ENCODE measurements at regions not wholly inside any gene's neighbourhood (a gene's known extent, or its start where the extent isn't known, plus 50 kb on each side); places are given as distances from the start of the nearest gene placed in this dataset.

DNA sequence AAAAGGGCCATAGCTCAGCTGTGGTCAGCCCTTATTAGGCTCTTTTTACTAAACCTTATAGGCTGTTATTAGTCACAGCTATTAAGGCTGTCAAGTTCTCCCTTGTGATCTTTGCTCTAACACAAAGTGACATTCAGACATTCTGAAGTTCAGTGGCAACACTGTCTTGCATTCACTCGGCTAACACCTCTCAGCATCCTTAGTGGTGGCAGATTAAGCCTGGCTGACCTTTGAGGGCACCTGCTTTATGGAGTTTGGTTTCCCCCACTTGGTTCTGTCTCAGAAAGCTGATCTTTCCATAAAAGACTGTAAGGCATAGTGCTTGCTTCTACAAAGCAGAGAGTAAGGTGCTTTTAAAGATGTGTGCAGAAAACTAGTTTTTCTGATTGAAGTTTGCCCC is 677.4 kb upstream of the TMEM132C start:
- dilution Hi-C loops (cut with MboI; ENCODE audit: extremely low pct_ligation_motif_present, low sequenced_read_pairs): no loop called here
- no peak for TF ChIP-seq EZH2 (IDR thresholded peaks at IDR 0.05; ENCODE audit: borderline replicate concordance, low read depth, low read length, severe bottlenecking)
- TF ChIP-seq FOS (IDR thresholded peaks at IDR 0.05; ENCODE audit: borderline replicate concordance, insufficient read depth, low read length): no peak
- TF ChIP-seq MYC (IDR thresholded peaks at IDR 0.05; ENCODE audit: low read depth, low read length): no peak
- TF ChIP-seq, protein P1, sequence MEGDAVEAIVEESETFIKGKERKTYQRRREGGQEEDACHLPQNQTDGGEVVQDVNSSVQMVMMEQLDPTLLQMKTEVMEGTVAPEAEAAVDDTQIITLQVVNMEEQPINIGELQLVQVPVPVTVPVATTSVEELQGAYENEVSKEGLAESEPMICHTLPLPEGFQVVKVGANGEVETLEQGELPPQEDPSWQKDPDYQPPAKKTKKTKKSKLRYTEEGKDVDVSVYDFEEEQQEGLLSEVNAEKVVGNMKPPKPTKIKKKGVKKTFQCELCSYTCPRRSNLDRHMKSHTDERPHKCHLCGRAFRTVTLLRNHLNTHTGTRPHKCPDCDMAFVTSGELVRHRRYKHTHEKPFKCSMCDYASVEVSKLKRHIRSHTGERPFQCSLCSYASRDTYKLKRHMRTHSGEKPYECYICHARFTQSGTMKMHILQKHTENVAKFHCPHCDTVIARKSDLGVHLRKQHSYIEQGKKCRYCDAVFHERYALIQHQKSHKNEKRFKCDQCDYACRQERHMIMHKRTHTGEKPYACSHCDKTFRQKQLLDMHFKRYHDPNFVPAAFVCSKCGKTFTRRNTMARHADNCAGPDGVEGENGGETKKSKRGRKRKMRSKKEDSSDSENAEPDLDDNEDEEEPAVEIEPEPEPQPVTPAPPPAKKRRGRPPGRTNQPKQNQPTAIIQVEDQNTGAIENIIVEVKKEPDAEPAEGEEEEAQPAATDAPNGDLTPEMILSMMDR (IDR thresholded peaks at IDR 0.05; ENCODE audit: extremely low read depth in 1 of 2, insufficient read depth in 1 of 2, low read depth in 1 of 2, low read length in 2 of 2): no peak
- TF ChIP-seq POLR2A (IDR thresholded peaks at IDR 0.05; ENCODE audit: low read depth, low read length): no peak
- no peak for TF ChIP-seq POLR2AphosphoS5 (IDR thresholded peaks at IDR 0.05; ENCODE audit: insufficient read depth, low read depth, low read length)
- TF ChIP-seq GATA2 (IDR thresholded peaks at IDR 0.05; ENCODE audit: insufficient read depth, insufficient read length, low read depth, low read length): no peak
- TF ChIP-seq, protein P2, sequence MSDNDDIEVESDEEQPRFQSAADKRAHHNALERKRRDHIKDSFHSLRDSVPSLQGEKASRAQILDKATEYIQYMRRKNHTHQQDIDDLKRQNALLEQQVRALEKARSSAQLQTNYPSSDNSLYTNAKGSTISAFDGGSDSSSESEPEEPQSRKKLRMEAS (IDR thresholded peaks at IDR 0.05; ENCODE audit: insufficient read depth, insufficient read length): no peak
- no peak for TF ChIP-seq JUN (IDR thresholded peaks at IDR 0.05; ENCODE audit: borderline replicate concordance, insufficient read depth, insufficient read length, low read depth)
- Histone ChIP-seq H3K36me3 (ENCODE audit: control insufficient read depth in 2 of 2, extremely low read depth in 1 of 2, insufficient read depth in 2 of 2, low read length in 2 of 2) (no peaks in the 10 kb centered on the region), H3K4me2 (ENCODE audit: insufficient read depth, low read length) (no peak overlapping the region), H3K27ac (ENCODE audit: insufficient read depth, low read depth, low read length) (no peak overlapping the region), H3K79me2 (ENCODE audit: control insufficient read depth, insufficient read depth, low read length) (no peaks in the 10 kb centered on the region), H4K20me1 (replicated peaks; ENCODE audit: control insufficient read depth, extremely low read depth, insufficient read depth, low read length) (no peaks in the 10 kb centered on the region), H2AFZ (ENCODE audit: low read depth, low read length) (no peak overlapping the region), H3K27me3 (ENCODE audit: control insufficient read depth in 2 of 2, insufficient read depth in 2 of 2, low read length in 2 of 2) (no peaks in the 10 kb centered on the region), H3K4me3 (replicated peaks in 1 of 3; ENCODE audit: insufficient read depth in 1 of 3, low read depth in 1 of 3, low read length in 3 of 3) (no peak overlapping the region), H3K9ac (replicated peaks; ENCODE audit: extremely low read depth, insufficient read depth, low read length) (no peak overlapping the region), H3K9me3 (replicated peaks; ENCODE audit: control insufficient read depth, insufficient read depth, low read length) (peaks cover 6% of the 10 kb centered on the region), H3K9me1 (replicated peaks; ENCODE audit: control insufficient read depth, extremely low read depth, insufficient read depth, low read length) (no peaks in the 10 kb centered on the region), H3K4me1 (ENCODE audit: control insufficient read depth, extremely low read depth, insufficient read depth, low read length) (no peaks in the 10 kb centered on the region)
- ChIA-PET CTCF (no interaction called here), POLR2A (no interaction called here)
- DNase-seq (ENCODE audit: low read depth, low spot score) (no peak), FAIRE-seq (no peak)
- BruUV-seq (replicated peaks): no TSS peak
- intact Hi-C loops (cut with micrococcal nuclease): no loop called here

Data from endothelial cell of umbilical vein (primary cell).